Astrocyte of the cerebellum (primary cell): ENCODE measurements at regions not wholly inside any gene's neighbourhood (a gene's known extent, or its start where the extent isn't known, plus 50 kb on each side); places are given as distances from the start of the nearest gene placed in this dataset.

ENCODE experiments used
- DNase-seq: peaks from one replicate; pipeline ENCODE4 v3.0.0-alpha.2; 2011; ENCODE audit warnings: low read depth
- H3K4me3 ChIP-seq: 2 replicates; pipeline ENCODE4 v1.5.1; 2011; ENCODE audit warnings: mild to moderate bottlenecking, low read depth, low read length, moderate library complexity
- in situ Hi-C: cut with HindIII; loops from 2 replicates; pipeline ENCODE4 v1.10.0; 2017; ENCODE audit warnings: low sequenced_read_pairs
- TF ChIP-seq, protein P1 (sequence below): IDR thresholded peaks from 2 replicates; pipeline ENCODE4 v1.5.1; 2012; ENCODE audit warnings: low read length, low read depth, moderate library complexity, mild to moderate bottlenecking; ENCODE audit errors: missing control alignments

DNA sequence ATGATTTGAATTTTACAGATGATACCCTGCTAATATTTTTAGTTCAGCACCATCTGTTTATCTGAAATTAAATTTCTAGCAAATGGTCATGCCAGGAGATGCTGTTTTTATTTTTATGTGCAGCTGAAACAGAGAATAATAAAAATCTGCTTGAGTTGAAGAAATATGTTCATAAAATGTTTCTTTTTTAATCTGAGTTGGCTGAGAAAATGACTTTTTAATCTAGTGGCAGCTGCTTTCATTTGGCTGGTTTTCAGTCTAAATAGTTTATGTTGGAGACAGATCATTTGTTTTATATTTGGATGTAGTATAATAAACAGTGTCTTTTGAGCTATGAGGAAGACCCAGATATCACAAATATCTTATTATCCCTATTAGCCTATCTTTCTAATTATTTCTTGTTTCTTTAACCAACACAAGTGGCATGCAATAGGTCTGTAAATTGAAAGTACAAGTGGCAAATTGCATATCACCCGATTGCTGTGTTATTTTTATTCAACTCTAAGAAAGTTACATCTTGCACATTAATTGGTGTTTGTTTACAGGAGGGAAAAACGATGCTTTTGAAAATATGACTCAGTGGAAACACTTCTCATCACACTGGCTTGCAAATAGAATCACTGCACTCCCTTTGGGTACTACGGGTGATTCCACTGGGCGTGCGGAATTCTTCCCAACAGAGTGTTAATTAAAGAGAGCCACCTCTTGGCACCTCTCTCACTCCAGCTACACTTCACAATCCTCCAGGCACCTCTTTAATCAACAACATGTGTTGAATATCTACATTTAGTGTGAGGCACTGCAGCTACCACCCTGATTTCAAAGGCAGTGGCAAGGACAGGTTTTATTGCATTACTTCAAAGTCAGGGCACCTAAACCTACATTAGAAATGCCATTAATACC lies 51.7 kb upstream of the AP1S2 start:
- TF ChIP-seq, protein P1, sequence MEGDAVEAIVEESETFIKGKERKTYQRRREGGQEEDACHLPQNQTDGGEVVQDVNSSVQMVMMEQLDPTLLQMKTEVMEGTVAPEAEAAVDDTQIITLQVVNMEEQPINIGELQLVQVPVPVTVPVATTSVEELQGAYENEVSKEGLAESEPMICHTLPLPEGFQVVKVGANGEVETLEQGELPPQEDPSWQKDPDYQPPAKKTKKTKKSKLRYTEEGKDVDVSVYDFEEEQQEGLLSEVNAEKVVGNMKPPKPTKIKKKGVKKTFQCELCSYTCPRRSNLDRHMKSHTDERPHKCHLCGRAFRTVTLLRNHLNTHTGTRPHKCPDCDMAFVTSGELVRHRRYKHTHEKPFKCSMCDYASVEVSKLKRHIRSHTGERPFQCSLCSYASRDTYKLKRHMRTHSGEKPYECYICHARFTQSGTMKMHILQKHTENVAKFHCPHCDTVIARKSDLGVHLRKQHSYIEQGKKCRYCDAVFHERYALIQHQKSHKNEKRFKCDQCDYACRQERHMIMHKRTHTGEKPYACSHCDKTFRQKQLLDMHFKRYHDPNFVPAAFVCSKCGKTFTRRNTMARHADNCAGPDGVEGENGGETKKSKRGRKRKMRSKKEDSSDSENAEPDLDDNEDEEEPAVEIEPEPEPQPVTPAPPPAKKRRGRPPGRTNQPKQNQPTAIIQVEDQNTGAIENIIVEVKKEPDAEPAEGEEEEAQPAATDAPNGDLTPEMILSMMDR: no peak
- in situ Hi-C loops: no loop called here

More for the DNA sequence above, 51.7 kb upstream of the AP1S2 start:
- no peak overlapping the region for H3K4me3 ChIP-seq
- no peak for DNase-seq
